Brain microvascular endothelial cell (primary cell): ENCODE measurements at regions not wholly inside any gene's neighbourhood (a gene's known extent, or its start where the extent isn't known, plus 50 kb on each side); places are given as distances from the start of the nearest gene placed in this dataset.

Source experiments
- DNase-seq: peaks from one replicate; pipeline ENCODE4 v3.0.0-alpha.2; 2020
- H3K27ac ChIP-seq: fragments of 250-450 bp; sonication (Bioruptor Pico); 2 replicates; pipeline ENCODE4 v1.5.1; 2020; ENCODE audit warnings: mild to moderate bottlenecking, moderate library complexity
- H3K27me3 ChIP-seq: fragments of 250-450 bp; sonication (Bioruptor Pico); replicated peaks from 2 replicates; pipeline ENCODE4 v1.5.1; 2020; ENCODE audit warnings: mild to moderate bottlenecking
- H3K36me3 ChIP-seq: fragments of 250-450 bp; sonication (Bioruptor Pico); replicated peaks from 2 replicates; pipeline ENCODE4 v1.5.1; 2020; ENCODE audit warnings: mild to moderate bottlenecking
- H3K4me3 ChIP-seq: 2 replicates; pipeline ENCODE4 v1.5.1; 2011; ENCODE audit warnings: low read depth, mild to moderate bottlenecking, control low read depth, low read length, moderate library complexity
- in situ Hi-C: cut with HindIII; loops from 2 replicates; pipeline ENCODE4 v1.10.0; 2017; ENCODE audit warnings: low sequenced_read_pairs, low pct_ligation_motif_present
- TF ChIP-seq, protein P1 (sequence below): IDR thresholded peaks from 2 replicates; pipeline ENCODE4 v1.5.1; 2011; ENCODE audit warnings: low read depth, mild to moderate bottlenecking, moderate library complexity, low read length, control low read depth, inconsistent platforms; ENCODE audit errors: missing control alignments

GRCh38 chr15:70313099-70314017 lies 215.6 kb upstream of the TLE3 start:
- Histone ChIP-seq H3K36me3 (no peaks in the 10 kb centered on the region), H3K27ac (no peak overlapping the region), H3K4me3 (no peak overlapping the region), H3K27me3 (peaks cover 5% of the 10 kb centered on the region)
- in situ Hi-C loops: no loop called here
- TF ChIP-seq, protein P1, sequence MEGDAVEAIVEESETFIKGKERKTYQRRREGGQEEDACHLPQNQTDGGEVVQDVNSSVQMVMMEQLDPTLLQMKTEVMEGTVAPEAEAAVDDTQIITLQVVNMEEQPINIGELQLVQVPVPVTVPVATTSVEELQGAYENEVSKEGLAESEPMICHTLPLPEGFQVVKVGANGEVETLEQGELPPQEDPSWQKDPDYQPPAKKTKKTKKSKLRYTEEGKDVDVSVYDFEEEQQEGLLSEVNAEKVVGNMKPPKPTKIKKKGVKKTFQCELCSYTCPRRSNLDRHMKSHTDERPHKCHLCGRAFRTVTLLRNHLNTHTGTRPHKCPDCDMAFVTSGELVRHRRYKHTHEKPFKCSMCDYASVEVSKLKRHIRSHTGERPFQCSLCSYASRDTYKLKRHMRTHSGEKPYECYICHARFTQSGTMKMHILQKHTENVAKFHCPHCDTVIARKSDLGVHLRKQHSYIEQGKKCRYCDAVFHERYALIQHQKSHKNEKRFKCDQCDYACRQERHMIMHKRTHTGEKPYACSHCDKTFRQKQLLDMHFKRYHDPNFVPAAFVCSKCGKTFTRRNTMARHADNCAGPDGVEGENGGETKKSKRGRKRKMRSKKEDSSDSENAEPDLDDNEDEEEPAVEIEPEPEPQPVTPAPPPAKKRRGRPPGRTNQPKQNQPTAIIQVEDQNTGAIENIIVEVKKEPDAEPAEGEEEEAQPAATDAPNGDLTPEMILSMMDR: no peak
- no peak for DNase-seq

DNA sequence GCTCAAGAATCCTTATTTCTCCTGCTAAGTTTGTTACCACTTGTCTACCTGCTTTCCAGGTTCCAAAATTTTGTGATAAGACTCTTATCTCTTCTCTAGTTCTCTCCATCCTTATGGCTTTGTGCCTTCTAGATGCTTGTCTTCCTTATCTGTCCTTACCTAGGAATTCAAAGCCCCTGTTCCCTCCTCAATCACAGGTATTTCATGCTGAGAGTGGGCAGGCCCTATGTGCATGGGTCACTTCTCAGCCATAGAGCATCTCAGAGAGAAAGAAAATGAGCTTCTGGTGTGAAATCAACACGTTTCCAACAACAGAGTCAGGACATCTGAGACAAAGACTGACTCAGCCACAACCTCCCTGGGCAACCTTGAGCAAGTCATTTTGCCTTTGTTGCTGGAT lies 214.1 kb upstream of the TLE3 start:
- Histone ChIP-seq H3K4me3 (no peak overlapping the region), H3K27me3 (peaks cover 5% of the 10 kb centered on the region), H3K27ac (no peak overlapping the region), H3K36me3 (no peaks in the 10 kb centered on the region)
- in situ Hi-C loops: no loop called here
- TF ChIP-seq, protein P1: no peak
- DNase-seq: no peak

DNA sequence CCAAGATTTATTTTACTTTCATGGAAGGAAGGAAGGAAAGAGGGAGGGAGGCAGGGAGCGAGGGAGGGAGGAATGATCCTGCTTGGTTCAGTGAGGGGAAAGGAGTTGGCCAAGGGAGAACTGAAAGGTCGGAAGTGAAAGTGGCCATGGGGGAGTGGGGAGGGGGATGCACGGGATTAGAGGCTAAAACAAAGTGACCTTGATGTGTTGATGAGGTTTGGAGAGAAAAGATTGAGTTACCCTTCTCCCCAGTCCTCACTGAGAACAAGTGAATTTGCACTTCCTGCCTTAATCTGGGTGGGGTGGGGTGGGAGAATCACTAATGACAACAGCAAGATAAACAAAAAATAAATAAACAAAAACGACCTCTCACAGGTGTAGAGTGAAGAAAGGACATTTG lies 212.0 kb upstream of the TLE3 start:
- no peaks in the 10 kb centered on the region for H3K36me3 ChIP-seq
- in situ Hi-C loops: no loop called here

GRCh38 chr15:70308735-70309434 lies 211.2 kb upstream of the TLE3 start:
- Histone ChIP-seq H3K27ac (no peak overlapping the region), H3K27me3 (peaks cover 5% of the 10 kb centered on the region), H3K4me3 (no peak overlapping the region), H3K36me3 (no peaks in the 10 kb centered on the region)
- no peak for DNase-seq
- in situ Hi-C loops: no loop called here
- TF ChIP-seq, protein P1: no peak

More for the DNA sequence above, 212.0 kb upstream of the TLE3 start:
- no peak overlapping the region for H3K4me3 ChIP-seq
- no peak for DNase-seq
- H3K27ac ChIP-seq: no peak overlapping the region
- TF ChIP-seq, protein P1: no peak
- peaks cover 5% of the 10 kb centered on the region for H3K27me3 ChIP-seq

DNA sequence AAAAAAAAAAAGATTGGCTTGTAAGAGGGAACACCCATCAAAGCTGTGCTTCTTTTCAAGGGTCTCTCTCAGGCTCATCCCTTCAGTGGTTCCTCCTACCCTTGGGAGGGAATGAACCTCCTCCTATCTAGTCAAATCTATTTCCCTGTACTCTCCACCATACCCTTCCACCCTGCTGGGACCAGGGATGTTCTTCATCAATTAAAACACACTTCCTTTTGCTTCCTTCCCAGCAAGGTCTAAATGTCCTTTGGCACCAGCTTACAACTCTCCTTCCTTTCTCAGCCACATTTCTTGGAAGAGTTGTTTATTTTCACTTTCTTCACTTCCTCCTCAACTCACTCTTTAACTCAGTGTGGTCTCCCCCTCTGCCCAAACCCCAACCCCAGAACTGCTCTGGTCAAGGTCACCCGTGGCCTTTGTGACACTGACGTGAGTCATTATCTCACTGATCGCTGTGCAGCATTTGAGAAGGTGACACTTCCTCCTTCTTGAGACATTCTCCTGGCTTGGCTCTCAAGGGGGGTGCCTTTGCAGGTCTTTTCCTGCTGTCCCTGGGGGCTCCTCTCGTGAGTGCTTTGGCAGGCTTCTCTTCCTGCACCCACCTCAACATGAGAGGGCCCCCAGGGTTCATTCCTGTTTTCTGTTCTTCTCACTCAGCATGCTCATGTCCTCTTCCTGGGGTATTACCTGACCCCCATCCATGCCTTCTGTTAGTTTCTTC lies 210.5 kb upstream of the TLE3 start:
- Histone ChIP-seq H3K27ac (no peak overlapping the region), H3K27me3 (peaks cover 5% of the 10 kb centered on the region), H3K4me3 (no peak overlapping the region), H3K36me3 (no peaks in the 10 kb centered on the region)
- TF ChIP-seq, protein P1: no peak
- DNase-seq: no peak
- in situ Hi-C loops: no loop called here
